ENCODE measurements at regions not wholly inside any gene's neighbourhood (a gene's known extent, or its start where the extent isn't known, plus 50 kb on each side); places are given as distances from the start of the nearest gene placed in this dataset.

DNA sequence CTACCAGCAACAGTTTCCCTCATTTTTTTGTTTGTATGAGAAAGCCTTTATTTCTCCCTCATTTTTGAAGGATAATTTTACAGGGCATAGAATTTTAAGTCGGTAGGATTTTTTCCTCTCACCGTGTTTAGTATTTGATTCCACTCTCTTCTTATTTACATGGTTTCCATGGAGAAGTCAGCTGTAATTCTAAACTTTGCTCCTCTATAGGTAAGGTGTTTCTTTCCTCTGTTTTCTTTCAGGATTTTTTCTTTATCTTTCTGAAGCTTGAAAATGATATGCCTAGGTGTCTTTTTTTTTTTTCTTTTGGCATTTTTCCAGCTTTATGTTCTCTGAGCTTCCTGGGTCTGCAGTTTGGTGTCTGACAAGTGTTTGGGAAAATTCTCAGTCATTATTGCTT is 75.6 kb upstream of the ETV6 start:
- TF ChIP-seq, protein P1, sequence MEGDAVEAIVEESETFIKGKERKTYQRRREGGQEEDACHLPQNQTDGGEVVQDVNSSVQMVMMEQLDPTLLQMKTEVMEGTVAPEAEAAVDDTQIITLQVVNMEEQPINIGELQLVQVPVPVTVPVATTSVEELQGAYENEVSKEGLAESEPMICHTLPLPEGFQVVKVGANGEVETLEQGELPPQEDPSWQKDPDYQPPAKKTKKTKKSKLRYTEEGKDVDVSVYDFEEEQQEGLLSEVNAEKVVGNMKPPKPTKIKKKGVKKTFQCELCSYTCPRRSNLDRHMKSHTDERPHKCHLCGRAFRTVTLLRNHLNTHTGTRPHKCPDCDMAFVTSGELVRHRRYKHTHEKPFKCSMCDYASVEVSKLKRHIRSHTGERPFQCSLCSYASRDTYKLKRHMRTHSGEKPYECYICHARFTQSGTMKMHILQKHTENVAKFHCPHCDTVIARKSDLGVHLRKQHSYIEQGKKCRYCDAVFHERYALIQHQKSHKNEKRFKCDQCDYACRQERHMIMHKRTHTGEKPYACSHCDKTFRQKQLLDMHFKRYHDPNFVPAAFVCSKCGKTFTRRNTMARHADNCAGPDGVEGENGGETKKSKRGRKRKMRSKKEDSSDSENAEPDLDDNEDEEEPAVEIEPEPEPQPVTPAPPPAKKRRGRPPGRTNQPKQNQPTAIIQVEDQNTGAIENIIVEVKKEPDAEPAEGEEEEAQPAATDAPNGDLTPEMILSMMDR (IDR thresholded peaks at IDR 0.05) = no peak
- no peak for TF ChIP-seq POLR2A (IDR thresholded peaks at IDR 0.05)
